GM12873 (cell line): ENCODE measurements at regions not wholly inside any gene's neighbourhood (a gene's known extent, or its start where the extent isn't known, plus 50 kb on each side); places are given as distances from the start of the nearest gene placed in this dataset.

Experiments used
- TF ChIP-seq, protein P1 (sequence below): IDR thresholded peaks from 2 replicates; pipeline ENCODE4 v1.5.1; 2012; ENCODE audit warnings: low read depth, mild to moderate bottlenecking, moderate library complexity, low read length, control low read depth; ENCODE audit not compliant: insufficient read depth; ENCODE audit errors: missing control alignments

DNA sequence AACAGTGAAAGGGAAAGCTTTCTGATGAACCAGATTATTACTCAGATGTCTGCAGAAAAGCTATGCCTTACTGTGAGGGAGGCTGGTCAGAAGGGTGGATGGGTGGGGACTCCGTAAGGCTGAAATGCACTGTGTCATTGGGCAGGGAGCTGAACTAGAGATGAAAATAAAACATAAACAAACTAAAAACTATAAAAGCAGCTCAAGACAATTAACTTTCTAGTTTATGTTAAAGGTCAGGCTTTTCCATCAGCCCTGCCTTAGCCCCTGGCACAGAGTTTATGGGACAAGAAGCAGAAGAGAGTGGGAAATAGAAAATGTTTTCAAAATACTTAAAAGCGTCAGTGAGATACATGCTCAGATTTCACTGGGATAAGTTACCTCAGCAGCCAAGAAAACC, 310.0 kb upstream of the UBE2E2 start:
- TF ChIP-seq, protein P1, sequence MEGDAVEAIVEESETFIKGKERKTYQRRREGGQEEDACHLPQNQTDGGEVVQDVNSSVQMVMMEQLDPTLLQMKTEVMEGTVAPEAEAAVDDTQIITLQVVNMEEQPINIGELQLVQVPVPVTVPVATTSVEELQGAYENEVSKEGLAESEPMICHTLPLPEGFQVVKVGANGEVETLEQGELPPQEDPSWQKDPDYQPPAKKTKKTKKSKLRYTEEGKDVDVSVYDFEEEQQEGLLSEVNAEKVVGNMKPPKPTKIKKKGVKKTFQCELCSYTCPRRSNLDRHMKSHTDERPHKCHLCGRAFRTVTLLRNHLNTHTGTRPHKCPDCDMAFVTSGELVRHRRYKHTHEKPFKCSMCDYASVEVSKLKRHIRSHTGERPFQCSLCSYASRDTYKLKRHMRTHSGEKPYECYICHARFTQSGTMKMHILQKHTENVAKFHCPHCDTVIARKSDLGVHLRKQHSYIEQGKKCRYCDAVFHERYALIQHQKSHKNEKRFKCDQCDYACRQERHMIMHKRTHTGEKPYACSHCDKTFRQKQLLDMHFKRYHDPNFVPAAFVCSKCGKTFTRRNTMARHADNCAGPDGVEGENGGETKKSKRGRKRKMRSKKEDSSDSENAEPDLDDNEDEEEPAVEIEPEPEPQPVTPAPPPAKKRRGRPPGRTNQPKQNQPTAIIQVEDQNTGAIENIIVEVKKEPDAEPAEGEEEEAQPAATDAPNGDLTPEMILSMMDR, result no peak

DNA sequence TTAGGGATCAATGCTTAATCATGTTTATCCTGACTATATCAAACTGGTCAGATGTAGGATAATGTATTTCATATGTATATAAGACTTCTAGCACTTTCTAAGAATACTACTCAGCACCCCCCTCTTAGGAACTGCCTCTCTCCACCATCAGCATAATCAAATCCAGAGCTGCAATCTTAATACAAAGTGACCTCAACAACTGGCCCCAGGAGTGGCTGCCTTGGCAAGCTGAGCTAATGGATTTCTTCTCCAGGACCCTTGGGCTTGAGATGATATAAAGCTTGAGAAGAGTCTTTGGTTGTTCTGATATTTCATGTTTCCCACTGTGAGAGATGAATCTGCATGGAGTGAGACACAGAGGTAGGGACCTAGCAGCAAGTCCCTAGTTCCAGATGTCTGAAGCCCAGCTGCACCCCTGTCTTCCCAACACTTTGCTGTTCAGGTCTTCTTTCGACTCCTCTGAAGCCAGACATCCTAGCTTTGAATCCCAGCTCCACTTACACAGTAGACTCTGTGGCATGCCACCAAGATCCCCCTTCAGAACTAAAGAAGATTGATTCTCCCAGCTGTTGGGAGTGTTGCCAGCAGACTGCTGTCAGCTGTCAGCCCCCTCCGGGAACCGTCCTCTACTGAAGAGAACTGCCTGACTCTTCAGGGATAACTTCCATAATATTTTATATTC, 309.3 kb upstream of the UBE2E2 start:
- TF ChIP-seq, protein P1, result no peak

DNA sequence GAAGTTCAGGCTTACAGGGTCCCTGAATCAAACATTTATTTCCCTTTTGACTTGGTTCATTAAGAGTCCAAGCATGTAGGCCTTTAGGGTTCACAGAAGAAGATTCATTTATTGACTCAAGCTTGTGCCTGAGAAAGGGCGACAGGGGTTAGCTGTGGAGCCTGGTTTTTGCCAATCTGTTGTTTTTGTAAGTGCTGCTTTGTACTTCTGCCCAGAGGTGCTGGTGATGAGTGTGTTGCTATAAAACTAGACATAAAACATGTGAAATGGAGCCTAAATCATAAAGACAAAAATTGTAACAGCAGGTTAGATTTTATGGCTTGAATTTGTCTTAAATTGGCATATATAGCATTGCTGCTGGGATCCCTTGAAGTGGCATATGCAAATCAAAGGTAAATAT, 308.3 kb upstream of the UBE2E2 start:
- TF ChIP-seq, protein P1, result no peak

DNA sequence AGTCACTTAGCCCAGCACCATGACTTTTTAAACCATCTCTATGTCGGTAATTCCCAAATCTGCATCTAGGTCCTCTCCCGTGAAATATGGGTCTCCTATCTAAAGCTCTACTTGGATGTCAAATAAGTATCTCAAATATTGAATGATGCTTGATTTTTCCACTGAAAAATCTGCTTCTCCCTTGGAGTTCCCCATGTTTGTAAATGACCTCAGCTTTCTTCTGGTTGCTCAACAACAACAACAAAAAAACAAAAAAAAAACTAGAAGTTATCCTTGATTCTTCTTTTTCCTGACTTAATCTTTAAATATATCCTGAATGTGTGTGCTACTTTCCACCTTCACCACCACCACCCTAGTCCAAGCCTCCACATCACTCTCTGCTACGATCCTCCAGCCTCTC, 307.5 kb upstream of the UBE2E2 start:
- TF ChIP-seq, protein P1, result no peak

DNA sequence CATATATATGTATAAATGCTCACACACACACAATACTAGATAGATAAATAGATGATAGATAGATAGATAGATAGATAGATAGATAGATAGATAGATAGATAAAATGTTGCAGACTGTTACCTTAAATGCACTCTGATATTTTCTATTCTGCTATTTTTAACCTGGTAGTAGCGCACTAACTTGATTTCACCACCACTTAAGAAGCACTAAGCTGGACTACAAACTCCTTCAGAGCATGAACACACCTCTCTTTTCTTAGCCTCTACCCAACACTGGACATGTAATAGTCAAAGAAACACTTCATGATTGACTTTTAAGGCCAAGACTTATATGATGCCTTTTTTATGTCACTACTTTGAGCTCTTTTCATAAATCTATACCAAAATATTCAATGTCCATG, 304.6 kb upstream of the UBE2E2 start:
- TF ChIP-seq, protein P1, result no peak

DNA sequence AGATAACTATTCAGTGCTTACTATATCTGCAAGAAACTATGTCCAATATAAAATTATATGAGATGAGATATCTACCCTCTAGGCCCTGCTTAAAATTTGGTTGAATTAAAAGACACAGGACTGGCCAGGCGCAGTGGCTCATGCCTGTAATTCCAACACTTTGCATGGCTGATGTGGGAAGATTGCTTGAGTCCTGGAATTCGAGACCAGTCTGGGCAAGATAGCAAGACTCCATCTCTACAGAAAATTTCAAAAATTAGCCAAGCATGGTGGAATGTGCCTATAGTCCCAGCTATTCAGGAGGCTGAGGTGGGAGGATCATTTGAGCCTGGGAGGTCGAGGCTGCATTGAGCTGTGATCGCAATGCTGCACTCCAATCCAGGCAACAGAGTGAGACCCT, 303.7 kb upstream of the UBE2E2 start:
- TF ChIP-seq, protein P1, result no peak

DNA sequence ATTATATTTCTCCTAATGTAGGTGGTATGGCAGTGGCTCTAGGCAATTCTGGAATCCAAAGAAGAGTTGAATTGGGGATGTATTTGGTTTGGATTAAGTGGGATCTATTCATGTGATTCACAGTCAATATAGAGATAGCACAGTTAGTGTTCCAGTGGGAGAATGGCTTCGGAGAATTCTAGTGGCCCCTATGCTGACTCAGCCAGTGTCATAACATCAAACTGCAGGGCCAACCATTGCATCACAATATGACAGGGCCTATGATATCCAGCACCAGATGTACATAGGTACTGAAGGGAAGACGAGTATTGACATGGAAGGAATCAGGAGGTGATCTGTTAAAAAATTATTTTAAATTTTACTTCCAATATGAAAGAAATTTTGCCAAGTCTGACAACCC, 302.8 kb upstream of the UBE2E2 start:
- TF ChIP-seq, protein P1, result no peak
